NB4 (cell line): ENCODE measurements at regions not wholly inside any gene's neighbourhood (a gene's known extent, or its start where the extent isn't known, plus 50 kb on each side); places are given as distances from the start of the nearest gene placed in this dataset.

ENCODE experiments used
- POLR2A ChIP-seq: IDR thresholded peaks from 2 replicates; pipeline ENCODE4 v1.6.1; 2011; ENCODE audit warnings: mild to moderate bottlenecking; ENCODE audit not compliant: insufficient read length; ENCODE audit errors: extremely low read depth
- TF ChIP-seq, protein P1 (sequence below): IDR thresholded peaks from one replicate; pipeline ENCODE4 v1.5.1; 2012; ENCODE audit warnings: low read depth, low read length

DNA sequence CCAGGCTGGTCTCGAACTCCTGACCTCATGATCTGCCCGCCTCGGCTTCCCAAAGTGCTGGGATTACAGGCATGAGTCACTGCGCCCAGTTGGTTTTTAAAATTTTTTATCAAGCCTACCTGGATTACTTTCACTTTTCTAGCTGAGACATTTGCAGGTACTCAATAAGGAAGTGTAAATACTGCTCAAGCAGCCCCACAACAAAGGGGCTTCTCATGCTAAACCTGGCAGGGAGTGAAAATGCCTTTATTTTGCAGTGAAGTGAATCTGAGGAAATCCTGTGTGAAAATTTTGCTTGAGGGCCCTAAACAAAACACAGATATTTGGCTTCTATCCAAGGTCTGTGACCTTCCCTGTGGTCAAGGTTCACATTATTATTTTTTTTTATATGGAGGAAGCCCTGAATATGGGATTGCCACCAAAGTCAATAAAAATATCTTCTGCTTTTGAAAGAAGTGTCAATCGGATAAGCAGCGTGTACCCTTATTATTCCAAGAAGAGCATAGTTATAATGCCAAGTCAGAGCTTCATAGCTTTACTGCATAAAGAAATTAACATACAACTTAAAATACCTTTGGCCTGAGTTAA is 481.0 kb downstream of the SH2D1A start:
- TF ChIP-seq, protein P1, sequence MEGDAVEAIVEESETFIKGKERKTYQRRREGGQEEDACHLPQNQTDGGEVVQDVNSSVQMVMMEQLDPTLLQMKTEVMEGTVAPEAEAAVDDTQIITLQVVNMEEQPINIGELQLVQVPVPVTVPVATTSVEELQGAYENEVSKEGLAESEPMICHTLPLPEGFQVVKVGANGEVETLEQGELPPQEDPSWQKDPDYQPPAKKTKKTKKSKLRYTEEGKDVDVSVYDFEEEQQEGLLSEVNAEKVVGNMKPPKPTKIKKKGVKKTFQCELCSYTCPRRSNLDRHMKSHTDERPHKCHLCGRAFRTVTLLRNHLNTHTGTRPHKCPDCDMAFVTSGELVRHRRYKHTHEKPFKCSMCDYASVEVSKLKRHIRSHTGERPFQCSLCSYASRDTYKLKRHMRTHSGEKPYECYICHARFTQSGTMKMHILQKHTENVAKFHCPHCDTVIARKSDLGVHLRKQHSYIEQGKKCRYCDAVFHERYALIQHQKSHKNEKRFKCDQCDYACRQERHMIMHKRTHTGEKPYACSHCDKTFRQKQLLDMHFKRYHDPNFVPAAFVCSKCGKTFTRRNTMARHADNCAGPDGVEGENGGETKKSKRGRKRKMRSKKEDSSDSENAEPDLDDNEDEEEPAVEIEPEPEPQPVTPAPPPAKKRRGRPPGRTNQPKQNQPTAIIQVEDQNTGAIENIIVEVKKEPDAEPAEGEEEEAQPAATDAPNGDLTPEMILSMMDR: no peak
- TF ChIP-seq POLR2A: no peak
